Spleen (tissue), 7 donors: ENCODE measurements at regions not wholly inside any gene's neighbourhood (a gene's known extent, or its start where the extent isn't known, plus 50 kb on each side); places are given as distances from the start of the nearest gene placed in this dataset.

Source experiments
- CTCF ChIP-seq, 11 experiments: fragments of 200-600 bp in 7 of 11; fragments of 450-650 bp in 4 of 11; sonication (generic) in 4 of 11; IDR thresholded peaks in 8 of 11; conservative IDR thresholded peaks in 3 of 11; 1 replicate in 7 of 11; 2 replicates in 4 of 11; pipeline versions ENCODE4 v1.4.0 to v1.8.0; 2016 to 2021; ENCODE audit warnings: antibody characterized with exemption in 11 of 11, inconsistent platforms in 4 of 11, mild to moderate bottlenecking in 1 of 11
- POLR2A ChIP-seq, 3 donors: fragments of 450-650 bp; IDR thresholded peaks; one replicate each; pipeline ENCODE4 v1.5.1; 2017; ENCODE audit warnings: antibody characterized with exemption in 3 of 3, mild to moderate bottlenecking in 1 of 3
- POLR2AphosphoS5 ChIP-seq, 3 donors: sonication (generic); formaldehyde crosslinking; IDR thresholded peaks; one replicate each; pipeline ENCODE4 v1.5.1; 2017; ENCODE audit warnings: antibody characterized with exemption in 3 of 3
- donor health status: DM: no; HTN: no; CAD: no; lungs with moderate emphysema.
- donor health status: DM: no; HTN: no; CAD: no.
- donor health status: DM: no; HTN: no; CAD: no.

GRCh38 chr18:43484710-43485109, 207.4 kb upstream of the SYT4 start:
- no peak for TF ChIP-seq CTCF (IDR thresholded peaks at IDR 0.05 in 8 of 11, conservative IDR thresholded peaks at IDR 0.05 in 3 of 11)
- no peak for TF ChIP-seq POLR2A (IDR thresholded peaks at IDR 0.05)
- TF ChIP-seq POLR2AphosphoS5 (IDR thresholded peaks at IDR 0.05) = no peak
